ENCODE measurements at regions not wholly inside any gene's neighbourhood (a gene's known extent, or its start where the extent isn't known, plus 50 kb on each side); places are given as distances from the start of the nearest gene placed in this dataset.
A peak's percentile ranks its signal among the peaks of the same experiment; 100 is the strongest.

- DNase-seq: no peak
- no peak for TF ChIP-seq CTCF (IDR thresholded peaks at IDR 0.05)
- no peak for TF ChIP-seq POLR2A (IDR thresholded peaks at IDR 0.05)
- TF ChIP-seq POLR2AphosphoS5 (IDR thresholded peaks at IDR 0.05): no peak
- TF ChIP-seq EP300 (IDR thresholded peaks at IDR 0.05): no peak
- Histone ChIP-seq H3K36me3 (no peaks in the 10 kb centered on the region), H3K4me3 (no peak overlapping the region), H3K4me1 (no peaks in the 10 kb centered on the region), H3K9me3 (no peaks in the 10 kb centered on the region), H3K27ac (peak overlapping the region in 1 of 4 donors; percentile 30), H3K27me3 (no peaks in the 10 kb centered on the region)
- intact Hi-C loops (cut with DNase I): no loop called here
- 68 to 71% methylated on average over 5 of the region's 5 CpGs for WGBS, 2 donors
These were observed 694.9 kb upstream of the ID4 start for GRCh38 chr6:19142275-19142674.

- intact Hi-C loops (cut with DNase I): no loop called here
- no peaks in the 10 kb centered on the region for H3K36me3 ChIP-seq
- DNase-seq: no peak
- H3K27me3 ChIP-seq: no peaks in the 10 kb centered on the region
- no peak overlapping the region for H3K4me3 ChIP-seq
- peaks cover 0 to 15% (median 6%) of the 10 kb centered on the region in 4 donors for H3K4me1 ChIP-seq
- no peaks in the 10 kb centered on the region for H3K9me3 ChIP-seq
- H3K27ac ChIP-seq: no peak overlapping the region
- no peak for TF ChIP-seq CTCF (IDR thresholded peaks at IDR 0.05)
- TF ChIP-seq POLR2A (IDR thresholded peaks at IDR 0.05): no peak
- TF ChIP-seq POLR2AphosphoS5 (IDR thresholded peaks at IDR 0.05): no peak
- no peak for TF ChIP-seq EP300 (IDR thresholded peaks at IDR 0.05)
- 51 to 75% methylated on average over 3 of the region's 3 CpGs for WGBS, 2 donors
These were observed 686.9 kb upstream of the ID4 start for GRCh38 chr6:19150307-19150706.

- WGBS, 2 donors: 76 to 83% methylated on average over 7 of the region's 7 CpGs
- intact Hi-C loops (cut with DNase I): no loop called here
These were observed 683.7 kb upstream of the ID4 start for GRCh38 chr6:19153270-19153980.

GRCh38 chr6:19153981-19154295, 683.2 kb upstream of the ID4 start:
- H3K27me3 ChIP-seq: no peaks in the 10 kb centered on the region
- no peak for DNase-seq
- intact Hi-C loops (cut with DNase I): no loop called here
- H3K36me3 ChIP-seq: no peaks in the 10 kb centered on the region
- WGBS, 2 donors: 67 to 89% methylated on average over 1 of the region's 1 CpG
- peak overlapping the region in 3 of 4 donors; percentile 32 to 62 (median 43) for H3K27ac ChIP-seq
- TF ChIP-seq CTCF (IDR thresholded peaks at IDR 0.05): no peak
- H3K9me3 ChIP-seq: no peaks in the 10 kb centered on the region
- no peak overlapping the region for H3K4me3 ChIP-seq
- peaks cover 0 to 15% (median 6%) of the 10 kb centered on the region in 4 donors for H3K4me1 ChIP-seq

More at GRCh38 chr6:19153270-19153980, 683.7 kb upstream of the ID4 start:
- peaks cover 0 to 15% (median 6%) of the 10 kb centered on the region in 4 donors for H3K4me1 ChIP-seq
- H3K27ac ChIP-seq: peak overlapping the region; percentile 32 to 62 (median 41)
- H3K27me3 ChIP-seq: no peaks in the 10 kb centered on the region
- TF ChIP-seq POLR2AphosphoS5 (IDR thresholded peaks at IDR 0.05): peak in 1 of 4 donors; percentile 23
- no peak for TF ChIP-seq CTCF (IDR thresholded peaks at IDR 0.05)
- H3K9me3 ChIP-seq: no peaks in the 10 kb centered on the region
- H3K36me3 ChIP-seq: no peaks in the 10 kb centered on the region
- DNase-seq: no peak
- H3K4me3 ChIP-seq: no peak overlapping the region

GRCh38 chr6:19156443-19156842, 680.7 kb upstream of the ID4 start:
- Histone ChIP-seq H3K4me3 (no peak overlapping the region), H3K27ac (no peak overlapping the region), H3K4me1 (peaks cover 0 to 15% (median 8%) of the 10 kb centered on the region in 4 donors), H3K36me3 (no peaks in the 10 kb centered on the region), H3K9me3 (no peaks in the 10 kb centered on the region), H3K27me3 (no peaks in the 10 kb centered on the region)
- TF ChIP-seq EP300 (IDR thresholded peaks at IDR 0.05) (no peak), POLR2A (IDR thresholded peaks at IDR 0.05) (no peak), POLR2AphosphoS5 (IDR thresholded peaks at IDR 0.05) (no peak), CTCF (IDR thresholded peaks at IDR 0.05) (no peak)
- 81 to 82% methylated on average over 2 of the region's 2 CpGs for WGBS, 2 donors
- DNase-seq: no peak
- intact Hi-C loops (cut with DNase I): no loop called here

Measured in sigmoid colon (tissue), 6 donors.